Panc1 (cell line): ENCODE measurements at regions not wholly inside any gene's neighbourhood (a gene's known extent, or its start where the extent isn't known, plus 50 kb on each side); places are given as distances from the start of the nearest gene placed in this dataset.

Experiments
- ATAC-seq: fragments of 200-7000 bp; cut with Tn5 transposase; 2 replicates; pipeline ENCODE4 v1.9.1; 2020; ENCODE audit warnings: mild to moderate bottlenecking, moderate library complexity
- BruUV-seq: library from RNA; stranded (reverse); fragments of 400-500 nt; replicated peaks from 2 replicates; lab custom pipeline; 2021; lab: Mats Ljungman, UMichigan
- CTCF ChIA-PET: fragments of 300-600 bp; sonication (Branson Sonifier 250); formaldehyde crosslinking; loops from one replicate; lab custom pipeline; 2022; ENCODE audit warnings: antibody characterized with exemption; lab: Charles Lee
- POLR2A ChIA-PET: fragments of 300-600 bp; sonication (Branson Sonifier 250); formaldehyde crosslinking; loops from one replicate; lab custom pipeline; 2022; ENCODE audit warnings: antibody characterized with exemption; lab: Charles Lee
- DNase-seq: peaks from one replicate; pipeline ENCODE4 v3.0.0-alpha.2; 2010; ENCODE audit warnings: low read depth, low spot score
- H3K27ac ChIP-seq: 2 replicates; pipeline ENCODE4 v1.5.1; 2011; ENCODE audit warnings: mild to moderate bottlenecking, low read length, inconsistent platforms
- H3K27me3 ChIP-seq: fragments of 200-500 bp; sonication (Bioruptor generic); 2 replicates; pipeline ENCODE4 v1.6.0; 2014; ENCODE audit warnings: low read length, inconsistent platforms; ENCODE audit not compliant: control insufficient read depth, insufficient read depth
- H3K36me3 ChIP-seq: fragments of 200-500 bp; sonication (Bioruptor generic); 2 replicates; pipeline ENCODE4 v1.5.1; 2014; ENCODE audit warnings: inconsistent platforms, mild to moderate bottlenecking, low read length, moderate library complexity; ENCODE audit not compliant: control insufficient read depth, insufficient read depth
- H3K4me1 ChIP-seq: 2 replicates; pipeline ENCODE4 v1.5.1; 2011; ENCODE audit warnings: inconsistent platforms, mild to moderate bottlenecking, low read length, moderate library complexity; ENCODE audit not compliant: control insufficient read depth, insufficient read depth
- H3K4me3 ChIP-seq, 2 experiments: 2 replicates each; pipeline ENCODE4 v1.5.1; 2011 to 2012; ENCODE audit warnings: low read depth in 2 of 2, low read length in 2 of 2, mild to moderate bottlenecking in 2 of 2, inconsistent platforms in 1 of 2, moderate library complexity in 1 of 2
- H3K9me3 ChIP-seq: fragments of 200-500 bp; sonication (Bioruptor generic); 2 replicates; pipeline ENCODE4 v1.5.1; 2014; ENCODE audit warnings: low read depth, mild to moderate bottlenecking, inconsistent platforms, low read length, moderate library complexity; ENCODE audit not compliant: control insufficient read depth, insufficient read depth
- POLR2AphosphoS5 ChIP-seq: IDR thresholded peaks from 2 replicates; pipeline ENCODE4 v1.6.1; 2012; ENCODE audit warnings: mild to moderate bottlenecking, low read depth, low read length, moderate library complexity
- SIN3A ChIP-seq: IDR thresholded peaks from 2 replicates; pipeline ENCODE4 v1.6.1; 2012; ENCODE audit warnings: low read depth, mild to moderate bottlenecking, low read length, moderate library complexity, borderline replicate concordance; ENCODE audit not compliant: insufficient read depth
- TCF7L2 ChIP-seq: IDR thresholded peaks from 2 replicates; pipeline ENCODE4 v1.6.1; 2011; ENCODE audit warnings: mild to moderate bottlenecking, low read depth, low read length, inconsistent platforms
- in situ Hi-C: cut with HindIII; loops from 2 replicates; pipeline ENCODE4 v1.10.0; 2016; ENCODE audit warnings: low sequenced_read_pairs, low pct_unique_long_range_greater_than_20kb
- intact Hi-C: fragments of 100-400 bp; cut with micrococcal nuclease; formaldehyde crosslinking; loops from one replicate; pipeline ENCODE4 v1.10.0; 2022; ENCODE audit not compliant: unreplicated experiment
- TF ChIP-seq, protein P1 (sequence below), 2 experiments: IDR thresholded peaks; 2 replicates each; pipeline ENCODE4 v1.6.1; 2011 to 2012; ENCODE audit warnings: low read depth in 2 of 2, control low read depth in 1 of 2, low read length in 1 of 2, mild to moderate bottlenecking in 1 of 2, moderate library complexity in 1 of 2; ENCODE audit not compliant: insufficient read depth in 1 of 2
- TF ChIP-seq, protein P2 (sequence below): fragments of 450-650 bp; IDR thresholded peaks from 2 replicates; pipeline ENCODE4 v1.5.1; 2017; ENCODE audit warnings: mild to moderate bottlenecking

DNA sequence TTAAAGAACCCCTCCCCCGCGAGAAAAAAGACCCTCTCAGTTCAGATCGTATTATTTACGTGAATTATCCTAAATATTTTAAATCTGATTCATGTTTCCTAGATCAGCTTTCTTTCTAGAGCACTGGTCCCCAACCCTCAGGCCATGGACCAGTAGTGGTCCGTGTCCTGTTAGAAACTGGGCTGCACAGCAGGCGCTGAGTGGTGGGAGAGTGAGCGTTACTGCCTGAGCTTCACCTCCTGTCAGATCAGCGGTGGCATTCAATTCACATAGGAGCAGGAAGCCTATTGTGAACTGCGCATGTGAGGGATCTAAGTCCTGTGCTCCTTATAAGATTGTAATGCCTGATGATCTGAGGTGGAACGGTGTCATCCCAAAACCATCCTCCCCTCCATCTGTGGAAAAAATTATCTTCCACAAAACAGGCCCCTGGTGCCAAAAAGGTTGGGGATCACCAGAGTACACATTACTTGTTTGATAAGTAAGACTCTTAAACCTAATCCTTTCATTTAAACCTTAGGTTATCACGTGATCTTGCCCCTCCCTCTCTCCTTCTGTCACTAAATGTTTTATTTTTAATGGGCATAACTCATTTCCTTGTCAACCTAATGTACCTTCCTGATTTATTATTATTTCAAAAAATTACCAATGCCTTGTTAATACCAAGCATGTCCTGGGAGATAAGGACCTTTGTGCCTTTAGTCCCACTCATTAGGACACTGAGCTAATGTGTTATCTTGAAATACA, 442.9 kb downstream of the TLL1 start:
- no TSS peak for BruUV-seq
- Histone ChIP-seq H3K27ac (no peak overlapping the region), H3K4me3 (no peak overlapping the region), H3K36me3 (no peaks in the 10 kb centered on the region), H3K4me1 (no peaks in the 10 kb centered on the region), H3K27me3 (no peaks in the 10 kb centered on the region), H3K9me3 (no peaks in the 10 kb centered on the region)
- ChIA-PET CTCF (no interaction called here), POLR2A (no interaction called here)
- DNase-seq (no peak), ATAC-seq (no peak)
- TF ChIP-seq TCF7L2 (no peak), POLR2AphosphoS5 (no peak), SIN3A (no peak)
- TF ChIP-seq, protein P1, sequence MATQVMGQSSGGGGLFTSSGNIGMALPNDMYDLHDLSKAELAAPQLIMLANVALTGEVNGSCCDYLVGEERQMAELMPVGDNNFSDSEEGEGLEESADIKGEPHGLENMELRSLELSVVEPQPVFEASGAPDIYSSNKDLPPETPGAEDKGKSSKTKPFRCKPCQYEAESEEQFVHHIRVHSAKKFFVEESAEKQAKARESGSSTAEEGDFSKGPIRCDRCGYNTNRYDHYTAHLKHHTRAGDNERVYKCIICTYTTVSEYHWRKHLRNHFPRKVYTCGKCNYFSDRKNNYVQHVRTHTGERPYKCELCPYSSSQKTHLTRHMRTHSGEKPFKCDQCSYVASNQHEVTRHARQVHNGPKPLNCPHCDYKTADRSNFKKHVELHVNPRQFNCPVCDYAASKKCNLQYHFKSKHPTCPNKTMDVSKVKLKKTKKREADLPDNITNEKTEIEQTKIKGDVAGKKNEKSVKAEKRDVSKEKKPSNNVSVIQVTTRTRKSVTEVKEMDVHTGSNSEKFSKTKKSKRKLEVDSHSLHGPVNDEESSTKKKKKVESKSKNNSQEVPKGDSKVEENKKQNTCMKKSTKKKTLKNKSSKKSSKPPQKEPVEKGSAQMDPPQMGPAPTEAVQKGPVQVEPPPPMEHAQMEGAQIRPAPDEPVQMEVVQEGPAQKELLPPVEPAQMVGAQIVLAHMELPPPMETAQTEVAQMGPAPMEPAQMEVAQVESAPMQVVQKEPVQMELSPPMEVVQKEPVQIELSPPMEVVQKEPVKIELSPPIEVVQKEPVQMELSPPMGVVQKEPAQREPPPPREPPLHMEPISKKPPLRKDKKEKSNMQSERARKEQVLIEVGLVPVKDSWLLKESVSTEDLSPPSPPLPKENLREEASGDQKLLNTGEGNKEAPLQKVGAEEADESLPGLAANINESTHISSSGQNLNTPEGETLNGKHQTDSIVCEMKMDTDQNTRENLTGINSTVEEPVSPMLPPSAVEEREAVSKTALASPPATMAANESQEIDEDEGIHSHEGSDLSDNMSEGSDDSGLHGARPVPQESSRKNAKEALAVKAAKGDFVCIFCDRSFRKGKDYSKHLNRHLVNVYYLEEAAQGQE (IDR thresholded peaks at IDR 0.05; ENCODE audit: insufficient read depth in 1 of 2, low read depth in 2 of 2, low read length in 1 of 2), result no peak
- TF ChIP-seq, protein P2, sequence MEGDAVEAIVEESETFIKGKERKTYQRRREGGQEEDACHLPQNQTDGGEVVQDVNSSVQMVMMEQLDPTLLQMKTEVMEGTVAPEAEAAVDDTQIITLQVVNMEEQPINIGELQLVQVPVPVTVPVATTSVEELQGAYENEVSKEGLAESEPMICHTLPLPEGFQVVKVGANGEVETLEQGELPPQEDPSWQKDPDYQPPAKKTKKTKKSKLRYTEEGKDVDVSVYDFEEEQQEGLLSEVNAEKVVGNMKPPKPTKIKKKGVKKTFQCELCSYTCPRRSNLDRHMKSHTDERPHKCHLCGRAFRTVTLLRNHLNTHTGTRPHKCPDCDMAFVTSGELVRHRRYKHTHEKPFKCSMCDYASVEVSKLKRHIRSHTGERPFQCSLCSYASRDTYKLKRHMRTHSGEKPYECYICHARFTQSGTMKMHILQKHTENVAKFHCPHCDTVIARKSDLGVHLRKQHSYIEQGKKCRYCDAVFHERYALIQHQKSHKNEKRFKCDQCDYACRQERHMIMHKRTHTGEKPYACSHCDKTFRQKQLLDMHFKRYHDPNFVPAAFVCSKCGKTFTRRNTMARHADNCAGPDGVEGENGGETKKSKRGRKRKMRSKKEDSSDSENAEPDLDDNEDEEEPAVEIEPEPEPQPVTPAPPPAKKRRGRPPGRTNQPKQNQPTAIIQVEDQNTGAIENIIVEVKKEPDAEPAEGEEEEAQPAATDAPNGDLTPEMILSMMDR, result no peak
- in situ Hi-C loops, result no loop called here
- intact Hi-C loops, result no loop called here

DNA sequence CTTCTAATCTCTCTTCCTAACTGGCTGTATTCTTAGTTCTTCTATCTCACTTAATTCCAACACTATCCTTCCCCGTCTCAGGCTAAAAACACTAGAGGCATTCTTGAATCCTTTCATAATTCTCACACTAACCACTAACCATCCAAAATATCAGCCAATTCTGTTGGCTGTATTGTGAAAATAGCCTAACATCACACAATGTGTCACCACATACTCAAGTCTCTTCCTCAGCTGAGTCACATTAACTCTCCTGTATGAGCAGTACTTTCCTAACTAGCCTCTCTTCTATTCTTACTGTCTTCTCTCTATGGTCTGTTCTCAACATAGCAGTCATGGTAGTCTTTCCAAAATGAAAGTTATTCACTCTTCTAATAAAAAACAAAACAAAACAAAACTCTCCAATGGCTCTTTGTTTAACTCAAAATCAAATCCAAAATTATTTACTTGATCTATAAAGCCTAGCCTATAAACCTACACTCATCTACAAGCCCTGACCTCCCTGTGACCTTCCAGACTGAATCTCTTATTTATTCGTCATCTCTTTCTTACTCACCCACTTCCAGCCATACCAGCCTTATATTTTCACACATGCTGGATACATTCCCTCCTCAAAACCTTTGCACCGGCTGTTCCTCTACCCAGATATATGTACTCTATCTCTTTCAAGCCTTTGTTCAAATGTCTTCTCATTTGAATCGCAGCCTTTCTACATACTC, 445.9 kb downstream of the TLL1 start:
- no TSS peak for BruUV-seq
- in situ Hi-C loops (no loop called here), intact Hi-C loops (no loop called here)
- no peak overlapping the region for H3K27ac ChIP-seq
- H3K27me3 ChIP-seq, result no peaks in the 10 kb centered on the region
- H3K4me1 ChIP-seq, result no peaks in the 10 kb centered on the region
- DNase-seq (no peak), ATAC-seq (no peak)
- H3K4me3 ChIP-seq, result no peak overlapping the region
- no peaks in the 10 kb centered on the region for H3K9me3 ChIP-seq
- ChIA-PET CTCF (no interaction called here), POLR2A (no interaction called here)
- H3K36me3 ChIP-seq, result no peaks in the 10 kb centered on the region
- TF ChIP-seq, protein P2, result no peak
- TF ChIP-seq, protein P1 (IDR thresholded peaks at IDR 0.05; ENCODE audit: insufficient read depth in 1 of 2, low read depth in 2 of 2, low read length in 1 of 2), result no peak
- no peak for TF ChIP-seq SIN3A
- TF ChIP-seq TCF7L2, result no peak
- TF ChIP-seq POLR2AphosphoS5, result no peak
